ENCODE measurements at regions not wholly inside any gene's neighbourhood (a gene's known extent, or its start where the extent isn't known, plus 50 kb on each side); places are given as distances from the start of the nearest gene placed in this dataset.

- TF ChIP-seq CTCF (IDR thresholded peaks at IDR 0.05) (no peak), POLR2A (IDR thresholded peaks at IDR 0.05) (no peak)
Observed at GRCh38 chr10:131674130-131674529, 226.7 kb upstream of the PPP2R2D start.
